ENCODE measurements at regions not wholly inside any gene's neighbourhood (a gene's known extent, or its start where the extent isn't known, plus 50 kb on each side); places are given as distances from the start of the nearest gene placed in this dataset.
"Not testable (repeated sequence)": the region's sequence is repeated elsewhere in the genome, so short reads cannot be mapped to it uniquely, and the experiment has no call there.

- DNase-seq: no peak
Measured at GRCh38 chr9:29066141-29066640, 1492.9 kb upstream of the C9orf72 start.

GRCh38 chr9:29068461-29068860, 1495.2 kb upstream of the C9orf72 start:
- DNase-seq: no peak

- no peak for DNase-seq
Measured at GRCh38 chr9:29069376-29069775, 1496.1 kb upstream of the C9orf72 start.

GRCh38 chr9:29078063-29078666, 1504.9 kb upstream of the C9orf72 start:
- no peak for DNase-seq

- DNase-seq: no peak
Measured at GRCh38 chr9:29100762-29101161, 1527.5 kb upstream of the C9orf72 start.

GRCh38 chr9:29104166-29104565, 1530.9 kb upstream of the C9orf72 start:
- DNase-seq: not testable (repeated sequence)

- DNase-seq: no peak
Measured at GRCh38 chr9:29118555-29118954, 1545.3 kb upstream of the C9orf72 start.

GRCh38 chr9:29126783-29127182, 1553.5 kb upstream of the C9orf72 start:
- DNase-seq: no peak

GRCh38 chr9:29129763-29130162, 1556.5 kb upstream of the C9orf72 start:
- DNase-seq: no peak

- no peak for DNase-seq
Measured at GRCh38 chr9:29144476-29144875, 1571.2 kb upstream of the C9orf72 start.

GRCh38 chr9:29150606-29151005, 1577.3 kb upstream of the C9orf72 start:
- DNase-seq: no peak

- no peak for DNase-seq
Measured at GRCh38 chr9:29160763-29161353, 1587.6 kb upstream of the C9orf72 start.

- DNase-seq: no peak
Measured at GRCh38 chr9:29174136-29174535, 1600.9 kb upstream of the C9orf72 start.

- no peak for DNase-seq
Measured at GRCh38 chr9:29176231-29176630, 1603.0 kb upstream of the C9orf72 start.

GRCh38 chr9:29176786-29177185, 1603.5 kb upstream of the C9orf72 start:
- no peak for DNase-seq

- no peak for DNase-seq
Measured at GRCh38 chr9:29183971-29184370, 1610.7 kb upstream of the C9orf72 start.

- not testable (repeated sequence) for DNase-seq
Measured at GRCh38 chr9:29188771-29189170, 1615.5 kb upstream of the C9orf72 start.

- not testable (repeated sequence) for DNase-seq
Measured at GRCh38 chr9:29189221-29189620, 1615.9 kb upstream of the C9orf72 start.

GRCh38 chr9:29198861-29199260, 1625.6 kb upstream of the C9orf72 start:
- DNase-seq: no peak

- no peak for DNase-seq
Measured at GRCh38 chr9:29199975-29200374, 1626.7 kb upstream of the C9orf72 start.

GRCh38 chr9:29200650-29201049, 1627.4 kb upstream of the C9orf72 start:
- DNase-seq: no peak

GRCh38 chr9:29203244-29203930, 1630.1 kb upstream of the C9orf72 start:
- DNase-seq: no peak

GRCh38 chr9:29208670-29209069, 1635.4 kb upstream of the C9orf72 start:
- no peak for DNase-seq

GRCh38 chr9:29209748-29210291, 1636.5 kb upstream of the C9orf72 start:
- no peak for DNase-seq
